GM18505 (cell line): ENCODE measurements at regions not wholly inside any gene's neighbourhood (a gene's known extent, or its start where the extent isn't known, plus 50 kb on each side); places are given as distances from the start of the nearest gene placed in this dataset.

Experiments
- ATAC-seq: cut with Tn5 transposase; IDR thresholded peaks from one replicate; pipeline ENCODE4 v1.9.1; 2021; ENCODE audit not compliant: unreplicated experiment
- POLR2A ChIP-seq: IDR thresholded peaks from 4 replicates; pipeline ENCODE4 v1.6.1; 2011; ENCODE audit warnings: borderline replicate concordance; ENCODE audit not compliant: insufficient read depth, insufficient read length; ENCODE audit errors: extremely low read depth

DNA sequence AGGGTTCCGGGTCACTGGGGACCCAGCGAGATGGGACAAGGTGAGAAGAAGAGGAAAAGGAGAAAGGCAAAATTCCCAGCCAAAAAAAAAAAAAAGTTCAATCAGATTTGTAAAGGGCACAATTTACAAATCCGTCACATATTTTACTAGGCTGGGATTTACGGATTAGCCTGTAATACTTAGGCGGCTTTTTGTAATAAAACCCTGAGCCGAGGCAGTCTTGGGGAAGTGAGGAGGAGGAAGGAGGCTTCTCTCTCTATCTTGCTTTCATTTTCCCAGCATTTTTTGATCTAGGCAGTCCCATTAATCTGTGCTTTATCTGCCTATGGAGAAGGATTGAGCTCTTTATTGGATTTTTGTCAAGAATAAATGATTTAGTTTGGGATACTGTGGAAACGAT is 130.6 kb upstream of the SDK2 start:
- ATAC-seq: no peak
- TF ChIP-seq POLR2A: no peak

DNA sequence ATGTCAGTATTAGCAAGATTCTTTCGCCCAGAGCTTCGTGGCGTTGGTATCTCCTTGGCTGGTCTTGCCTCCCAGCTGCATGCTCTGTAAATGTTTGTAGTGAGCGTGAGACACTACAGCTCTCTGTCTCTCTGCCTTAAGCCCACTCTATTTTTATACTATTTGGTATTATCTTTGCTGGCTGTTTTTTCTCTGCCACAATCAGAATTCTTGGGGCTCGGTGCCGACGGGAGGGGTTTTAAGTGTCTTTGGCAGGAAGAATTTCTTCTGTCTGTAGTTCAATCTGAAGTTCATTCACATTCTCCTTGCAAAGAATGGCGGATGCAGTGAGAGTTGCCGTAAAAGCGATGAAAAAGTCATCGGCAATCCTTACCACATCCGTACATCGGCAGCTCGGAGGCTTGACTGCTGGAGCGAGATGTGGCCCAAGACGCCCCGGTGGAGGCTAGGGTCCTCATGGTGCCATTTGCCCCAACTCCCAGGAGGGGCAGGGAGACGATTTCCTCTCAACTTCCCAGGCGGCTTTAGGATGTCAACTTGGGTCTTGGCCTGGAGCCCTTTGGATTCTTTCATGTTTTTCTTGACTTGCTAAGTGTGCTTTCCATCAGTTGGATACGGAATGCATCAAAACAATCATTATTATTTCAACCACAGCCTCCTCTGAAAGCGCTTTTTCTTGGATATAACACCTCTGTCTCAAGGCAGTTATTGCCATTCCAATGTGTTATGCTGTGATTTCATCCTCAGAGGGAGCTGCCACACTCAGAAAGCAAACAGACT is 132.3 kb upstream of the SDK2 start:
- no peak for ATAC-seq

DNA sequence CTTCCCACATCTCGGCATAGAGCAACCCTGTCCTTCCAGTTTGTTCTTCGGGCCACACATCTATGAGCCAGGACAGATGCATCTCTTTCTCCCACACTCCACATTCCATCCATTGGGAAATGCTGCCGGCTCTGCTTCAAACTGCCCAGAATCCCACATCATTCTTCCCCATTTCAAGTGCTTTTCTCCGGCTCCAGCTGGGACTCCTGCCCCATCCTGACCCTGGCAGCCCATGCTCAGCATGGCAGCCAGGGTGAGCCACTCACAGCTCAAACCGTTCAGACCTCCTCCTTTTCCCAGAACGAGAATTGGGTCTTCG is 132.8 kb upstream of the SDK2 start:
- ATAC-seq: no peak
- TF ChIP-seq POLR2A: no peak

More for the DNA sequence above, 132.3 kb upstream of the SDK2 start:
- no peak for TF ChIP-seq POLR2A

DNA sequence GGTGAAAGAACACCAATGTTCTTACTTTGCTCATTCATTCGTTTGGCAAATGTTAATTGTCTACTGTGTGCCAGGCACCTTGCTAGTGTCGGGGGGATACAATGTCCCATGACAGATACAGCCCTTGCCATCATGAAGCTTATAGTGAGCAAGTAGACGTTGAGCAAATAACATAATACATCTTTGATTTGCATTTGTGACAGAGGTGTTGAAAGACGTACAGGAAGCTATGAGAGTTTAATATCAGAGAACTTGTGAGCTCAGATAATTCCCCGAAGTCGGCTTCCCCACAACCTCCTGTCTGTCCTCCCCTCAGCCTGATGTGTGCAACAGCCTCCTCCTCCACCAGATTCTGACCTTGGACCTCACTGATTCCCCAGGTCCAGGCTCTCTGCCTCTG is 138.0 kb upstream of the SDK2 start:
- TF ChIP-seq POLR2A: no peak
- no peak for ATAC-seq

GRCh38 chr17:73782641-73783381 is 138.6 kb upstream of the SDK2 start:
- no peak for ATAC-seq
- no peak for TF ChIP-seq POLR2A

DNA sequence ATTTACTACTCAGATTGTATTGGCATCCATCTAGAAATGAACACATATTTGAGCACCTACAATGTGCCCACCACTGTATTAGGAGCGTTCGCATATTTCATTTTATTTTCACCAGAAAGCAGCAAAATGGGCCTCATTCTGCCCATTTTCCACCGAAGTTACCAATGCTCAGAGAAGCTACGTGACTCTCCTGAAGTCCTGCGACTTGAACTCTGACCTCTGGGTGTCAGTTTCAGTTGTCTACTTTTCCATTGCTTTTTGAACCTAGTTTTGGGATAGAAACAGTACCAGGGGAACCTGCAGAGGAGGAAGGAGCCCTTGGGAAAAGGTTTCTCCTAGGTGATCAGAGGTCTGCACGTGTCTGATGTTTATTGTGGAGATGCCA is 139.1 kb upstream of the SDK2 start:
- no peak for TF ChIP-seq POLR2A
- no peak for ATAC-seq

GRCh38 chr17:73783945-73784603 is 139.8 kb upstream of the SDK2 start:
- no peak for TF ChIP-seq POLR2A
- ATAC-seq: no peak

DNA sequence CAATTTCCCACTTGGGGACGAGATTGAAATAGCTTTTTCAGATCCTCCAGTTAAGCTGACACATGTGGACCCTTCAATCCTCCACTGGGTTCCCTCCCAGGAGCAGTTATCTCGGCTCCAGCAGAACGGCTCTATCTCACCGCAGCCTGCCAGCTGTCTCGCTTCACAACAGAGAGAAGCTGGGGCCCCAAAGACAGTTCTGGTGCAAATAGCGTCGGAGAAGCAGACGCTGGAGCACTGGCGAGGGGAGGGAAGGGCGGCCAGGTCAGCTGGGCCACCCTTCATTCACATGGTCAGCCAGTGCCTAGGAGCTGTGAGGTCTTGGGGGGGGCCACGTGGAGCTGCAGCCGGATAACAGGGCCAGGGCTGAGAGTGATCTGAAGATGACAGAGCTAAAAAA is 141.3 kb upstream of the SDK2 start:
- no peak for TF ChIP-seq POLR2A
- no peak for ATAC-seq

GRCh38 chr17:73785958-73786743 is 141.9 kb upstream of the SDK2 start:
- no peak for ATAC-seq
- no peak for TF ChIP-seq POLR2A

GRCh38 chr17:73787076-73788059 is 143.1 kb upstream of the SDK2 start:
- ATAC-seq: no peak
- TF ChIP-seq POLR2A: no peak

GRCh38 chr17:73788111-73788510 is 143.9 kb upstream of the SDK2 start:
- no peak for ATAC-seq
- no peak for TF ChIP-seq POLR2A

GRCh38 chr17:73791121-73791520 is 146.9 kb upstream of the SDK2 start:
- no peak for ATAC-seq
- TF ChIP-seq POLR2A: no peak

- ATAC-seq: no peak
- TF ChIP-seq POLR2A: no peak
These were observed 147.4 kb upstream of the SDK2 start for GRCh38 chr17:73791631-73792030.

GRCh38 chr17:73792994-73793393 is 148.7 kb upstream of the SDK2 start:
- no peak for ATAC-seq
- TF ChIP-seq POLR2A: no peak
